H1 (cell line): ENCODE measurements at regions not wholly inside any gene's neighbourhood (a gene's known extent, or its start where the extent isn't known, plus 50 kb on each side); places are given as distances from the start of the nearest gene placed in this dataset.

Experiments
- CTCF ChIA-PET: fragments of 300-600 bp; sonication (Branson Sonifier 250); formaldehyde crosslinking; loops from one replicate; lab custom pipeline; 2021; ENCODE audit not compliant: partially characterized antibody; lab: Charles Lee
- POLR2A ChIA-PET: fragments of 300-600 bp; sonication (Branson Sonifier 250); formaldehyde crosslinking; loops from one replicate; lab custom pipeline; 2021; ENCODE audit warnings: inconsistent platforms; ENCODE audit not compliant: partially characterized antibody; lab: Charles Lee
- DNase-seq, 2 experiments: peaks; one replicate each; pipeline versions ENCODE4 v3.0.0 to v3.0.0-alpha.2; 2010 to 2022; ENCODE audit warnings: low spot score in 2 of 2, low read depth in 1 of 2, mixed read lengths in 1 of 2
- FAIRE-seq: peaks from 2 replicates; lab custom pipeline; 2011; peaks lifted over from hg19 to GRCh38; lab: Jason Lieb, UNC
- H2AFZ ChIP-seq: 2 replicates; pipeline ENCODE4 v1.8.1; 2012; ENCODE audit warnings: low read length, inconsistent platforms
- H2AK5ac ChIP-seq: 2 replicates; pipeline ENCODE4 v1.6.1; 2013; ENCODE audit warnings: low read depth, low read length
- H2BK120ac ChIP-seq: replicated peaks from 2 replicates; pipeline ENCODE3; 2013; ENCODE audit warnings: low read depth, low read length, inconsistent platforms
- H2BK12ac ChIP-seq: 2 replicates; pipeline ENCODE4 v1.6.1; 2013; ENCODE audit warnings: low read depth, low read length
- H2BK15ac ChIP-seq: 2 replicates; pipeline ENCODE4 v1.6.1; 2013; ENCODE audit warnings: low read length
- H2BK20ac ChIP-seq: 2 replicates; pipeline ENCODE4 v1.6.1; 2013; ENCODE audit warnings: low read length
- H2BK5ac ChIP-seq: 2 replicates; pipeline ENCODE4 v1.6.1; 2013; ENCODE audit warnings: low read depth, low read length
- H3K14ac ChIP-seq: 2 replicates; pipeline ENCODE4 v1.6.1; 2013; ENCODE audit warnings: inconsistent platforms; ENCODE audit not compliant: insufficient read length
- H3K18ac ChIP-seq: 2 replicates; pipeline ENCODE4 v1.6.1; 2013; ENCODE audit warnings: low read length; ENCODE audit errors: extremely low read depth
- H3K23ac ChIP-seq: 2 replicates; pipeline ENCODE4 v1.6.1; 2013; ENCODE audit warnings: inconsistent platforms; ENCODE audit not compliant: insufficient read length
- H3K23me2 ChIP-seq: 2 replicates; pipeline ENCODE4 v1.6.1; 2013; ENCODE audit warnings: low read depth, low read length
- H3K27ac ChIP-seq: 2 replicates; pipeline ENCODE4 v1.6.1; 2011; ENCODE audit warnings: low read depth, low read length, inconsistent platforms
- H3K27me3 ChIP-seq, 4 experiments: replicated peaks in 1 of 4; 1 replicate in 1 of 4; 2 replicates in 3 of 4; pipeline versions ENCODE4 v1.6.1 to v1.8.1; 2011 to 2013; ENCODE audit warnings: low read length in 3 of 4, mild to moderate bottlenecking in 3 of 4, inconsistent platforms in 2 of 4, mixed read lengths in 2 of 4, moderate library complexity in 1 of 4; ENCODE audit not compliant: control insufficient read depth in 3 of 4, insufficient read depth in 3 of 4; ENCODE audit errors: extremely low read depth in 1 of 4
- H3K36me3 ChIP-seq, 4 experiments: 2 replicates each; pipeline versions ENCODE4 v1.6.1 to v1.8.1; 2011 to 2013; ENCODE audit warnings: mild to moderate bottlenecking in 4 of 4, low read length in 3 of 4, moderate library complexity in 2 of 4, control low read depth in 1 of 4, inconsistent platforms in 1 of 4; ENCODE audit not compliant: insufficient read depth in 4 of 4, control insufficient read depth in 2 of 4
- H3K4ac ChIP-seq: replicated peaks from 2 replicates; pipeline ENCODE3; 2013; ENCODE audit warnings: low read length, low read depth, mixed read lengths, inconsistent platforms; ENCODE audit not compliant: insufficient read length
- H3K4me1 ChIP-seq, 4 experiments: replicated peaks in 1 of 4; 1 replicate in 1 of 4; 2 replicates in 3 of 4; pipeline versions ENCODE4 v1.6.1 to v1.8.1; 2011 to 2013; ENCODE audit warnings: low read length in 3 of 4, inconsistent platforms in 2 of 4, mixed read lengths in 1 of 4; ENCODE audit not compliant: insufficient read depth in 4 of 4, control insufficient read depth in 3 of 4
- H3K4me2 ChIP-seq, 2 experiments: 2 replicates each; pipeline versions ENCODE4 v1.6.1 to v1.8.1; 2011 to 2013; ENCODE audit warnings: low read depth in 2 of 2, low read length in 2 of 2, control low read depth in 1 of 2, inconsistent platforms in 1 of 2, mild to moderate bottlenecking in 1 of 2; ENCODE audit not compliant: insufficient read depth in 1 of 2
- H3K4me3 ChIP-seq, 4 experiments: fragments of 200-600, 300-600 bp in 1 of 4; sonication (generic), shearing (Covaris generic), sonication (Bioruptor Twin) in 1 of 4; 2 replicates each; pipeline versions ENCODE4 v1.5.1 to v1.8.1; 2011 to 2016; ENCODE audit warnings: low read length in 4 of 4, low read depth in 3 of 4, control low read depth in 2 of 4, inconsistent platforms in 2 of 4, mild to moderate bottlenecking in 2 of 4, mixed read lengths in 1 of 4, moderate library complexity in 1 of 4; ENCODE audit not compliant: insufficient read depth in 2 of 4; ENCODE audit errors: extremely low read depth in 1 of 4
- H3K56ac ChIP-seq: replicated peaks from 2 replicates; pipeline ENCODE3; 2013; ENCODE audit warnings: low read depth, mild to moderate bottlenecking, mixed read lengths, low read length, inconsistent platforms; ENCODE audit not compliant: insufficient read length
- H3K79me1 ChIP-seq: 2 replicates; pipeline ENCODE4 v1.6.1; 2013; ENCODE audit warnings: low read depth, low read length, control low read depth
- H3K79me2 ChIP-seq, 2 experiments: 2 replicates each; pipeline versions ENCODE4 v1.6.1 to v1.8.1; 2012 to 2013; ENCODE audit warnings: low read length in 2 of 2, mild to moderate bottlenecking in 2 of 2, inconsistent platforms in 1 of 2; ENCODE audit not compliant: insufficient read depth in 2 of 2, control insufficient read depth in 1 of 2
- H3K9ac ChIP-seq, 4 experiments: replicated peaks in 1 of 4; 1 replicate in 1 of 4; 2 replicates in 3 of 4; pipeline versions ENCODE4 v1.6.1 to v1.8.1; 2011 to 2013; ENCODE audit warnings: low read depth in 3 of 4, low read length in 3 of 4, control low read depth in 2 of 4, mild to moderate bottlenecking in 2 of 4, moderate library complexity in 2 of 4, inconsistent platforms in 1 of 4; ENCODE audit errors: extremely low read depth in 1 of 4
- H3K9me3 ChIP-seq, 2 experiments: 2 replicates each; pipeline versions ENCODE4 v1.6.1 to v1.8.1; 2012 to 2013; ENCODE audit warnings: mild to moderate bottlenecking in 2 of 2, moderate library complexity in 2 of 2, control low read depth in 1 of 2, inconsistent platforms in 1 of 2, low read depth in 1 of 2, low read length in 1 of 2, mixed read lengths in 1 of 2; ENCODE audit not compliant: insufficient read depth in 2 of 2
- H4K20me1 ChIP-seq, 2 experiments: replicated peaks in 1 of 2; 2 replicates each; pipeline versions ENCODE3 to v1.8.1; 2011 to 2013; ENCODE audit warnings: inconsistent platforms in 2 of 2, low read length in 2 of 2, mild to moderate bottlenecking in 1 of 2; ENCODE audit not compliant: insufficient read depth in 2 of 2, control insufficient read depth in 1 of 2
- H4K5ac ChIP-seq: 2 replicates; pipeline ENCODE4 v1.6.1; 2013; ENCODE audit warnings: low read length, low read depth, mixed read lengths, inconsistent platforms; ENCODE audit not compliant: insufficient read length
- H4K8ac ChIP-seq: 2 replicates; pipeline ENCODE4 v1.8.0; 2013; ENCODE audit warnings: mild to moderate bottlenecking, moderate library complexity, low read length, inconsistent platforms; ENCODE audit not compliant: insufficient read depth; ENCODE audit errors: extremely low read depth
- H4K91ac ChIP-seq: replicated peaks from 2 replicates; pipeline ENCODE3; 2013; ENCODE audit warnings: low read length, mixed read lengths, inconsistent platforms; ENCODE audit not compliant: insufficient read length
- ASH2L ChIP-seq: fragments of 200-600, 300-600 bp; sonication (generic); IDR thresholded peaks from one replicate; pipeline ENCODE4 v1.7.1; 2017; ENCODE audit warnings: low read length
- ATF3 ChIP-seq: IDR thresholded peaks from 2 replicates; pipeline ENCODE4 v1.6.1; 2011; ENCODE audit warnings: low read depth, mild to moderate bottlenecking, low read length; ENCODE audit not compliant: insufficient read depth
- CBX8 ChIP-seq: fragments of 300-800, 300-1000 bp; sonication (generic); IDR thresholded peaks from 2 replicates; pipeline ENCODE4 v1.7.1; 2016; ENCODE audit warnings: low read depth, low read length, borderline replicate concordance
- EGR1 ChIP-seq: IDR thresholded peaks from 2 replicates; pipeline ENCODE4 v1.6.1; 2011; ENCODE audit warnings: low read depth, low read length, borderline replicate concordance
- HDAC6 ChIP-seq: IDR thresholded peaks from one replicate; pipeline ENCODE4 v1.7.1; 2012; ENCODE audit warnings: low read depth, mild to moderate bottlenecking, inconsistent platforms, low read length, moderate library complexity
- POLR2A ChIP-seq, 2 experiments: IDR thresholded peaks; 1 replicate in 1 of 2; 2 replicates in 1 of 2; pipeline ENCODE4 v1.6.1; 2011; ENCODE audit warnings: low read depth in 2 of 2, low read length in 2 of 2, mild to moderate bottlenecking in 2 of 2; ENCODE audit errors: control extremely low read depth in 1 of 2
- RFX5 ChIP-seq: IDR thresholded peaks from 2 replicates; pipeline ENCODE4 v1.6.1; 2011; ENCODE audit warnings: low read depth, low read length, improper control_type of control experiment, borderline replicate concordance
- RXRA ChIP-seq: IDR thresholded peaks from 2 replicates; pipeline ENCODE4 v1.6.1; 2011; ENCODE audit warnings: low read depth, mild to moderate bottlenecking, low read length, moderate library complexity; ENCODE audit not compliant: insufficient read depth
- SIN3A ChIP-seq, 2 experiments: IDR thresholded peaks in 1 of 2; conservative IDR thresholded peaks in 1 of 2; 2 replicates each; pipeline ENCODE4 v1.6.1; 2011 to 2012; ENCODE audit warnings: low read length in 2 of 2, improper control_type of control experiment in 1 of 2, low read depth in 1 of 2, mild to moderate bottlenecking in 1 of 2
- SIX5 ChIP-seq: IDR thresholded peaks from 2 replicates; pipeline ENCODE4 v1.6.1; 2011; ENCODE audit warnings: mild to moderate bottlenecking, low read depth, low read length
- SP2 ChIP-seq: IDR thresholded peaks from 2 replicates; pipeline ENCODE4 v1.6.1; 2012; ENCODE audit warnings: mild to moderate bottlenecking, low read length, inconsistent platforms
- TAF7 ChIP-seq: optimal IDR thresholded peaks from 2 replicates; pipeline ENCODE3; 2011; ENCODE audit warnings: low read depth, mild to moderate bottlenecking, inconsistent platforms, low read length, moderate library complexity, borderline replicate concordance
- WGBS, 2 experiments: shearing (Covaris generic) in 1 of 2; methylation state at CpG; one replicate each; pipeline versions ENCODE4 v1.1.6 to v1.1.7; 2013 to 2015; ENCODE audit warnings: low lambda C conversion rate in 2 of 2, mixed read lengths in 2 of 2, inconsistent platforms in 1 of 2, low coverage in 1 of 2, missing lambda C conversion rate in 1 of 2; ENCODE audit not compliant: insufficient replicate concordance in 2 of 2, insufficient coverage in 1 of 2, insufficient read length in 1 of 2; ENCODE audit errors: extremely low coverage in 1 of 2, missing lambda C conversion rate in 1 of 2; 5-methylcytosine and 5-hydroxymethylcytosine counted together

GRCh38 chr3:145359040-145359439, 801.9 kb downstream of the PLOD2 start:
- H3K27ac ChIP-seq: no peak overlapping the region
- DNase-seq: no peak
- H4K5ac ChIP-seq: no peak overlapping the region
- H3K18ac ChIP-seq: no peak overlapping the region
- no peak overlapping the region for H2AK5ac ChIP-seq
- no peaks in the 10 kb centered on the region for H3K23me2 ChIP-seq
- WGBS, 2 experiments: 29% methylated on average over 1 of the region's 1 CpG; no CpG with 5 or more reads in 1 of the 2 experiments
- no peak overlapping the region for H3K14ac ChIP-seq
- no peak overlapping the region for H3K4me3 ChIP-seq
- no peaks in the 10 kb centered on the region for H3K9me3 ChIP-seq
- no peak overlapping the region for H2BK20ac ChIP-seq
- H2AFZ ChIP-seq: no peak overlapping the region
- no peaks in the 10 kb centered on the region for H3K79me2 ChIP-seq
- no peak overlapping the region for H2BK12ac ChIP-seq
- H4K8ac ChIP-seq: no peak overlapping the region
- no peaks in the 10 kb centered on the region for H3K36me3 ChIP-seq
- H3K4me2 ChIP-seq: no peak overlapping the region
- H3K23ac ChIP-seq: no peak overlapping the region
- CTCF ChIA-PET: no interaction called here
- no peaks in the 10 kb centered on the region for H3K79me1 ChIP-seq
- POLR2A ChIA-PET: no interaction called here
- TF ChIP-seq CBX8 (no peak), EGR1 (no peak), SP2 (no peak), SIX5 (no peak), ASH2L (no peak), HDAC6 (no peak), SIN3A (conservative IDR thresholded peaks at IDR 0.05 in 1 of 2, IDR thresholded peaks at IDR 0.05 in 1 of 2; ENCODE audit: low read depth in 1 of 2, low read length in 2 of 2) (no peak), RFX5 (no peak), TAF7 (no peak), RXRA (no peak), POLR2A (IDR thresholded peaks at IDR 0.05; ENCODE audit: control extremely low read depth in 1 of 2, low read depth in 2 of 2, low read length in 2 of 2) (no peak), ATF3 (no peak)
- TF ChIP-seq, all 59 proteins: peak for 0
- Histone ChIP-seq H3K27me3 (no peaks in the 10 kb centered on the region), H3K4ac (no peak overlapping the region), H4K20me1 (no peaks in the 10 kb centered on the region), H2BK5ac (no peak overlapping the region), H2BK15ac (no peak overlapping the region), H4K91ac (no peak overlapping the region), H2BK120ac (no peak overlapping the region), H3K56ac (no peak overlapping the region), H3K4me1 (peaks cover 0 to 3% (median 0%) of the 10 kb centered on the region in 4 experiments; a peak in 1 of 7 replicates), H3K9ac (no peak overlapping the region)
- FAIRE-seq: no peak
